ENCODE measurements at regions not wholly inside any gene's neighbourhood (a gene's known extent, or its start where the extent isn't known, plus 50 kb on each side); places are given as distances from the start of the nearest gene placed in this dataset.

- TF ChIP-seq CTCF (conservative IDR thresholded peaks at IDR 0.05) = no peak
- H3K27ac ChIP-seq = peak overlapping the region; percentile 62
Observed at GRCh38 chrX:65601126-65601525, 66.3 kb upstream of the MSN start.

- H3K27ac ChIP-seq = no peak overlapping the region
- no peak for TF ChIP-seq CTCF (conservative IDR thresholded peaks at IDR 0.05)
Observed at GRCh38 chrX:65600106-65600505, 65.5 kb upstream of the LAS1L start.

GRCh38 chrX:65598559-65599147 is 64.1 kb upstream of the LAS1L start:
- H3K27ac ChIP-seq = no peak overlapping the region
- TF ChIP-seq CTCF (conservative IDR thresholded peaks at IDR 0.05) = no peak

GRCh38 chrX:65596270-65597034 is 61.9 kb upstream of the LAS1L start:
- H3K27ac ChIP-seq = no peak overlapping the region
- TF ChIP-seq CTCF (conservative IDR thresholded peaks at IDR 0.05) = no peak

- peak; percentile 93 for TF ChIP-seq CTCF (conservative IDR thresholded peaks at IDR 0.05)
- peak overlapping the region; percentile 30; the same call in 1 of the 2 replicates for H3K27ac ChIP-seq
Observed at GRCh38 chrX:65595460-65595876, 60.9 kb upstream of the LAS1L start.

GRCh38 chrX:65591206-65591605 is 56.6 kb upstream of the LAS1L start:
- no peak overlapping the region for H3K27ac ChIP-seq
- TF ChIP-seq CTCF (conservative IDR thresholded peaks at IDR 0.05) = no peak

GRCh38 chrX:65589304-65589703 is 54.7 kb upstream of the LAS1L start:
- TF ChIP-seq CTCF (conservative IDR thresholded peaks at IDR 0.05) = no peak
- no peak overlapping the region for H3K27ac ChIP-seq
